WTC11 (cell line): ENCODE measurements at regions not wholly inside any gene's neighbourhood (a gene's known extent, or its start where the extent isn't known, plus 50 kb on each side); places are given as distances from the start of the nearest gene placed in this dataset.
"Not testable (repeated sequence)": the region's sequence is repeated elsewhere in the genome, so short reads cannot be mapped to it uniquely, and the experiment has no call there.

ENCODE experiments used
- ATAC-seq: fragments of 200-7000 bp; cut with Tn5 transposase; 2 replicates; pipeline ENCODE4 v1.10.0; 2021; ENCODE audit warnings: mild to moderate bottlenecking, moderate library complexity
- CTCF ChIA-PET: fragments of 300-600 bp; sonication (Branson Sonifier 250); formaldehyde crosslinking; loops from one replicate; lab custom pipeline; 2021; ENCODE audit warnings: antibody characterized with exemption; lab: Charles Lee
- POLR2A ChIA-PET: fragments of 350-600 bp; sonication (Branson Sonifier 250); formaldehyde crosslinking; loops from one replicate; lab custom pipeline; 2021; ENCODE audit warnings: antibody characterized with exemption; lab: Charles Lee
- DNase-seq: peaks from one replicate; pipeline ENCODE4 v3.0.0; 2021; ENCODE audit warnings: low spot score
- H3K27ac Mint-ChIP-seq: 2 replicates; pipeline ENCODE4 v1.8.0; 2021; ENCODE audit warnings: mixed read lengths
- H3K27me3 Mint-ChIP-seq: 2 replicates; pipeline ENCODE4 v1.8.0; 2021; ENCODE audit warnings: low read depth, mild to moderate bottlenecking, moderate library complexity, mixed read lengths
- H3K36me3 Mint-ChIP-seq: 2 replicates; pipeline ENCODE4 v1.8.0; 2021; ENCODE audit warnings: mixed read lengths
- H3K4me1 Mint-ChIP-seq: 2 replicates; pipeline ENCODE4 v1.8.0; 2022; ENCODE audit warnings: mixed read lengths
- H3K4me3 Mint-ChIP-seq: 2 replicates; pipeline ENCODE4 v1.8.0; 2021; ENCODE audit warnings: mild to moderate bottlenecking, moderate library complexity, mixed read lengths
- H3K9me3 Mint-ChIP-seq: 2 replicates; pipeline ENCODE4 v1.8.0; 2021; ENCODE audit warnings: mixed read lengths
- CBFB ChIP-seq: sonication (generic); formaldehyde crosslinking; IDR thresholded peaks from 2 replicates; pipeline ENCODE4 v1.8.1; 2022; ENCODE audit warnings: mild to moderate bottlenecking, low read depth, missing genetic modification reagents
- HMGA2 ChIP-seq: fragments of 250-450 bp; sonication (Bioruptor Pico); IDR thresholded peaks from 2 replicates; pipeline ENCODE4 v1.4.0; 2021; ENCODE audit warnings: mild to moderate bottlenecking, moderate library complexity
- NFATC4 ChIP-seq: fragments of 250-450 bp; sonication (Bioruptor Pico); IDR thresholded peaks from 2 replicates; pipeline ENCODE4 v1.9.0; 2021; ENCODE audit warnings: mild to moderate bottlenecking
- NR1H2 ChIP-seq: sonication (generic); formaldehyde crosslinking; IDR thresholded peaks from 2 replicates; pipeline ENCODE4 v1.9.0; 2021; ENCODE audit warnings: mild to moderate bottlenecking, moderate library complexity, missing genetic modification reagents
- TCF7 ChIP-seq: sonication (generic); formaldehyde crosslinking; IDR thresholded peaks from 2 replicates; pipeline ENCODE4 v1.8.0; 2022; ENCODE audit warnings: mild to moderate bottlenecking, low read depth, missing genetic modification reagents, moderate library complexity
- ZNF121 ChIP-seq: sonication (generic); formaldehyde crosslinking; IDR thresholded peaks from 2 replicates; pipeline ENCODE4 v1.8.0; 2023; ENCODE audit warnings: missing genetic modification reagents
- ZNF138 ChIP-seq: sonication (generic); formaldehyde crosslinking; conservative IDR thresholded peaks from 2 replicates; pipeline ENCODE4 v1.8.1; 2022; ENCODE audit warnings: mild to moderate bottlenecking, moderate library complexity, missing genetic modification reagents
- ZNF396 ChIP-seq: fragments of 250-450 bp; sonication (Bioruptor Pico); IDR thresholded peaks from 2 replicates; pipeline ENCODE4 v1.8.0; 2021; ENCODE audit warnings: mild to moderate bottlenecking, moderate library complexity, borderline replicate concordance
- ZNF416 ChIP-seq: fragments of 250-450 bp; sonication (Bioruptor Pico); IDR thresholded peaks from 2 replicates; pipeline ENCODE4 v1.9.0; 2021; ENCODE audit warnings: mild to moderate bottlenecking, inconsistent platforms
- TF ChIP-seq, protein P1 (sequence below): sonication (generic); formaldehyde crosslinking; IDR thresholded peaks from 2 replicates; pipeline ENCODE4 v1.8.1; 2022; ENCODE audit warnings: low read depth, mild to moderate bottlenecking, moderate library complexity, missing genetic modification reagents, borderline replicate concordance
- TF ChIP-seq, protein P2 (sequence below): sonication (generic); formaldehyde crosslinking; IDR thresholded peaks from 2 replicates; pipeline ENCODE4 v1.8.1; 2022; ENCODE audit warnings: missing genetic modification reagents, borderline replicate concordance
- TF ChIP-seq, protein P3 (sequence below): sonication (generic); formaldehyde crosslinking; IDR thresholded peaks from 2 replicates; pipeline ENCODE4 v1.8.0; 2023; ENCODE audit warnings: missing genetic modification reagents, mild to moderate bottlenecking, borderline replicate concordance
- TF ChIP-seq, protein P4 (sequence below): sonication (generic); formaldehyde crosslinking; IDR thresholded peaks from 2 replicates; pipeline ENCODE4 v1.8.0; 2022; ENCODE audit warnings: mild to moderate bottlenecking, missing genetic modification reagents
- TF ChIP-seq, protein P5 (sequence below): sonication (generic); formaldehyde crosslinking; IDR thresholded peaks from 2 replicates; pipeline ENCODE4 v1.8.1; 2023; ENCODE audit warnings: mild to moderate bottlenecking, missing genetic modification reagents, moderate library complexity
- TF ChIP-seq, protein P6 (sequence below): sonication (generic); formaldehyde crosslinking; IDR thresholded peaks from 2 replicates; pipeline ENCODE4 v1.8.0; 2022; ENCODE audit warnings: mild to moderate bottlenecking, missing genetic modification reagents
- TF ChIP-seq, protein P7 (sequence below): sonication (generic); formaldehyde crosslinking; IDR thresholded peaks from 2 replicates; pipeline ENCODE4 v1.8.1; 2023; ENCODE audit warnings: mild to moderate bottlenecking, missing genetic modification reagents, moderate library complexity

DNA sequence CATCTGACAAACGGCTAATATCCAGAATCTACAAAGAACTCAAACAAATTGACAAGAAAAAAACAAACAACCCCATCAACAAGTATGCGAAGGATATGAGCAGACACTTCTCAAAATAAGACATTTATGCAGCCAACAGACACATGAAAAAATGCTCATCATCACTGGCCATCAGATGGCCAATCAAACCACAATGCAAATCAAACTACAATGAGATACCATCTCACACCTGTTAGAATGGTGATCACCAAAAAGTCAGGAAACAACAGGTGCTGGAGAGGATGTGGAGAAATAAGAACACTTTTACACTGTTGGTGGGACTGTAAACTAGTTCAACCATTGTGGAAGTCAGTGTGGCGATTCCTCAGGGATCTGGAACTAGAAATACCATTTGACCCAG is 1282.2 kb upstream of the ADGRL4 start:
- ATAC-seq, H3K4me3 Mint-ChIP-seq, POLR2A ChIA-PET, H3K27ac Mint-ChIP-seq, H3K27me3 Mint-ChIP-seq, H3K4me1 Mint-ChIP-seq, CTCF ChIA-PET, H3K36me3 Mint-ChIP-seq, H3K9me3 Mint-ChIP-seq, DNase-seq: not testable (repeated sequence)

DNA sequence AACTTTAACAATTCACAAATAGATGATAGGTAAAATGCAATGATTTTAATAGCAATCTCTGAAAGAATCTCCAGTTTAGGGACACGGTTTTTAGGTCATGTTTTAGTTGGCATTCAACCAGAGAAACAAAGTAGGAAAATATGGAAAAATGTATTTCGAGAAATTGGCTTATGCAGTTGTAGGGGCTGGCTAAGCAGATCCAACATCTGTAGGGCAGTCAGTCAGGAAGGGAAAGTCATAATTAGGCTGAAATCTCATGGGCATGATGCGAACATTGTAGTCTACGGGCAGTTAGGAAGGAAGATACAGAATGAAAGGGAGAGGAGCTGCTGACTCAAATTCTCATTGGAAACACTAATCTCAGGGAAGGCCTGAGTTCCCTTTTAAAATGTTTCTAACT is 1276.0 kb upstream of the ADGRL4 start:
- no peak for ATAC-seq
- ChIA-PET CTCF (no interaction called here), POLR2A (no interaction called here)
- TF ChIP-seq CBFB (no peak), NR1H2 (CRISPR knock-in tag) (no peak)
- Mint-ChIP-seq H3K27ac (no peak overlapping the region), H3K4me3 (no peak overlapping the region), H3K9me3 (no peaks in the 10 kb centered on the region), H3K4me1 (peaks cover 2% of the 10 kb centered on the region), H3K27me3 (no peaks in the 10 kb centered on the region), H3K36me3 (no peaks in the 10 kb centered on the region)
- no peak for DNase-seq

DNA sequence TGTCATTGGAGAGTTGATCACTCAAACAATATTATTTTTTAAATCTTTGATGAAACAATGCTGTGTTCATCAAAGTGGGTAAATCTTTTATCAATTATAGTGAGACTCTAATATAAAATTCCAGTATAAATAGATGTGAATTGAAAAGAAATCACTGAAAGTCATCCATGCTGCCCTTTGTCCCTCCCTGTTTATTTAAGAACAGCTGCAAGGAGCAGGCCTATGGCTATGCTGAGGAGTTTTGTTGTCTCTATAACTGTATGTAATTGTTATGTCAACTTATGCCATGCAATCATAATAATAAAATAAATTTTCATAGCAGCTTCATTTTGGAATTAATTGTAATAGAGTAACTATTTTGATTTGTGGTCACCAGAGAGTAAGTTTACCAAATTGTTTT is 1272.4 kb upstream of the ADGRL4 start:
- H3K27me3 Mint-ChIP-seq, result no peaks in the 10 kb centered on the region
- no peak for DNase-seq
- no peaks in the 10 kb centered on the region for H3K36me3 Mint-ChIP-seq
- no peak for ATAC-seq
- TF ChIP-seq, protein P1, sequence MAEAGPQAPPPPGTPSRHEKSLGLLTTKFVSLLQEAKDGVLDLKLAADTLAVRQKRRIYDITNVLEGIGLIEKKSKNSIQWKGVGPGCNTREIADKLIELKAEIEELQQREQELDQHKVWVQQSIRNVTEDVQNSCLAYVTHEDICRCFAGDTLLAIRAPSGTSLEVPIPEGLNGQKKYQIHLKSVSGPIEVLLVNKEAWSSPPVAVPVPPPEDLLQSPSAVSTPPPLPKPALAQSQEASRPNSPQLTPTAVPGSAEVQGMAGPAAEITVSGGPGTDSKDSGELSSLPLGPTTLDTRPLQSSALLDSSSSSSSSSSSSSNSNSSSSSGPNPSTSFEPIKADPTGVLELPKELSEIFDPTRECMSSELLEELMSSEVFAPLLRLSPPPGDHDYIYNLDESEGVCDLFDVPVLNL, result no peak
- TF ChIP-seq ZNF396 (CRISPR knock-in tag), result no peak
- no peak for TF ChIP-seq ZNF121 (CRISPR knock-in tag)
- TF ChIP-seq, protein P2, sequence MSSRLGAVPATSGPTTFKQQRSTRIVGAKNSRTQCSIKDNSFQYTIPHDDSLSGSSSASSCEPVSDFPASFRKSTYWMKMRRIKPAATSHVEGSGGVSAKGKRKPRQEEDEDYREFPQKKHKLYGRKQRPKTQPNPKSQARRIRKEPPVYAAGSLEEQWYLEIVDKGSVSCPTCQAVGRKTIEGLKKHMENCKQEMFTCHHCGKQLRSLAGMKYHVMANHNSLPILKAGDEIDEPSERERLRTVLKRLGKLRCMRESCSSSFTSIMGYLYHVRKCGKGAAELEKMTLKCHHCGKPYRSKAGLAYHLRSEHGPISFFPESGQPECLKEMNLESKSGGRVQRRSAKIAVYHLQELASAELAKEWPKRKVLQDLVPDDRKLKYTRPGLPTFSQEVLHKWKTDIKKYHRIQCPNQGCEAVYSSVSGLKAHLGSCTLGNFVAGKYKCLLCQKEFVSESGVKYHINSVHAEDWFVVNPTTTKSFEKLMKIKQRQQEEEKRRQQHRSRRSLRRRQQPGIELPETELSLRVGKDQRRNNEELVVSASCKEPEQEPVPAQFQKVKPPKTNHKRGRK (CRISPR knock-in tag), result no peak
- no peak for TF ChIP-seq HMGA2 (CRISPR knock-in tag)
- TF ChIP-seq, protein P3, sequence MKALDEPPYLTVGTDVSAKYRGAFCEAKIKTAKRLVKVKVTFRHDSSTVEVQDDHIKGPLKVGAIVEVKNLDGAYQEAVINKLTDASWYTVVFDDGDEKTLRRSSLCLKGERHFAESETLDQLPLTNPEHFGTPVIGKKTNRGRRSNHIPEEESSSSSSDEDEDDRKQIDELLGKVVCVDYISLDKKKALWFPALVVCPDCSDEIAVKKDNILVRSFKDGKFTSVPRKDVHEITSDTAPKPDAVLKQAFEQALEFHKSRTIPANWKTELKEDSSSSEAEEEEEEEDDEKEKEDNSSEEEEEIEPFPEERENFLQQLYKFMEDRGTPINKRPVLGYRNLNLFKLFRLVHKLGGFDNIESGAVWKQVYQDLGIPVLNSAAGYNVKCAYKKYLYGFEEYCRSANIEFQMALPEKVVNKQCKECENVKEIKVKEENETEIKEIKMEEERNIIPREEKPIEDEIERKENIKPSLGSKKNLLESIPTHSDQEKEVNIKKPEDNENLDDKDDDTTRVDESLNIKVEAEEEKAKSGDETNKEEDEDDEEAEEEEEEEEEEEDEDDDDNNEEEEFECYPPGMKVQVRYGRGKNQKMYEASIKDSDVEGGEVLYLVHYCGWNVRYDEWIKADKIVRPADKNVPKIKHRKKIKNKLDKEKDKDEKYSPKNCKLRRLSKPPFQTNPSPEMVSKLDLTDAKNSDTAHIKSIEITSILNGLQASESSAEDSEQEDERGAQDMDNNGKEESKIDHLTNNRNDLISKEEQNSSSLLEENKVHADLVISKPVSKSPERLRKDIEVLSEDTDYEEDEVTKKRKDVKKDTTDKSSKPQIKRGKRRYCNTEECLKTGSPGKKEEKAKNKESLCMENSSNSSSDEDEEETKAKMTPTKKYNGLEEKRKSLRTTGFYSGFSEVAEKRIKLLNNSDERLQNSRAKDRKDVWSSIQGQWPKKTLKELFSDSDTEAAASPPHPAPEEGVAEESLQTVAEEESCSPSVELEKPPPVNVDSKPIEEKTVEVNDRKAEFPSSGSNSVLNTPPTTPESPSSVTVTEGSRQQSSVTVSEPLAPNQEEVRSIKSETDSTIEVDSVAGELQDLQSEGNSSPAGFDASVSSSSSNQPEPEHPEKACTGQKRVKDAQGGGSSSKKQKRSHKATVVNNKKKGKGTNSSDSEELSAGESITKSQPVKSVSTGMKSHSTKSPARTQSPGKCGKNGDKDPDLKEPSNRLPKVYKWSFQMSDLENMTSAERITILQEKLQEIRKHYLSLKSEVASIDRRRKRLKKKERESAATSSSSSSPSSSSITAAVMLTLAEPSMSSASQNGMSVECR (CRISPR knock-in tag), result no peak
- TF ChIP-seq, all 79 proteins: peak for 0
- ChIA-PET CTCF (no interaction called here), POLR2A (no interaction called here)
- H3K27ac Mint-ChIP-seq, result no peak overlapping the region
- H3K9me3 Mint-ChIP-seq, result no peaks in the 10 kb centered on the region
- H3K4me1 Mint-ChIP-seq, result peaks cover 10% of the 10 kb centered on the region
- H3K4me3 Mint-ChIP-seq, result no peak overlapping the region

DNA sequence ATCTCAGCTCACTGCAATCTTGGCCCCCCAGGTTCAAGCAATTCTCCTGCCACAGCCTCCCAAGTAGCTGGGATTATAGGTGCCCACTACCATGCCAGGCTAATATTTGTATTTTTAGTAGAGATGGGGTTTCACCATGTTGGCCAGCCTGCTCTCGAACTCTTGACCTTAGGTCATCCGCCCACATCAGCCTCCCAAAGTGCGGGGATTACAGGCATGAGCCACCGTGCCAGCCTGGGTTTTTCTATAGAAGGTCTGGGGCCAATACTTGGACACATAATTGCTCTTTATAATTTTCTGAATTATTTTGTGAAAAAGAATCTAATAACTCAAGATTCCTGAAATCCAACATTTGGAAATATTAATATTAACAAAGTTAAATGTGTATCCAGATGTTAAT is 1267.7 kb upstream of the ADGRL4 start:
- CTCF ChIA-PET, result no interaction called here
- POLR2A ChIA-PET, result no interaction called here
- no peak for ATAC-seq
- no peaks in the 10 kb centered on the region for H3K36me3 Mint-ChIP-seq
- no peak overlapping the region for H3K27ac Mint-ChIP-seq
- H3K4me3 Mint-ChIP-seq, result no peak overlapping the region
- no peaks in the 10 kb centered on the region for H3K27me3 Mint-ChIP-seq
- H3K9me3 Mint-ChIP-seq, result no peaks in the 10 kb centered on the region
- DNase-seq, result no peak
- H3K4me1 Mint-ChIP-seq, result peaks cover 10% of the 10 kb centered on the region
- TF ChIP-seq NFATC4 (CRISPR knock-in tag) (no peak), TCF7 (CRISPR knock-in tag) (no peak), ZNF416 (CRISPR knock-in tag) (no peak), ZNF138 (CRISPR knock-in tag) (no peak)
- TF ChIP-seq, protein P4, sequence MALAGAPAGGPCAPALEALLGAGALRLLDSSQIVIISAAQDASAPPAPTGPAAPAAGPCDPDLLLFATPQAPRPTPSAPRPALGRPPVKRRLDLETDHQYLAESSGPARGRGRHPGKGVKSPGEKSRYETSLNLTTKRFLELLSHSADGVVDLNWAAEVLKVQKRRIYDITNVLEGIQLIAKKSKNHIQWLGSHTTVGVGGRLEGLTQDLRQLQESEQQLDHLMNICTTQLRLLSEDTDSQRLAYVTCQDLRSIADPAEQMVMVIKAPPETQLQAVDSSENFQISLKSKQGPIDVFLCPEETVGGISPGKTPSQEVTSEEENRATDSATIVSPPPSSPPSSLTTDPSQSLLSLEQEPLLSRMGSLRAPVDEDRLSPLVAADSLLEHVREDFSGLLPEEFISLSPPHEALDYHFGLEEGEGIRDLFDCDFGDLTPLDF (CRISPR knock-in tag), result no peak
- TF ChIP-seq, protein P5, sequence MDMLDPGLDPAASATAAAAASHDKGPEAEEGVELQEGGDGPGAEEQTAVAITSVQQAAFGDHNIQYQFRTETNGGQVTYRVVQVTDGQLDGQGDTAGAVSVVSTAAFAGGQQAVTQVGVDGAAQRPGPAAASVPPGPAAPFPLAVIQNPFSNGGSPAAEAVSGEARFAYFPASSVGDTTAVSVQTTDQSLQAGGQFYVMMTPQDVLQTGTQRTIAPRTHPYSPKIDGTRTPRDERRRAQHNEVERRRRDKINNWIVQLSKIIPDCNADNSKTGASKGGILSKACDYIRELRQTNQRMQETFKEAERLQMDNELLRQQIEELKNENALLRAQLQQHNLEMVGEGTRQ (CRISPR knock-in tag), result no peak
- TF ChIP-seq, protein P6, sequence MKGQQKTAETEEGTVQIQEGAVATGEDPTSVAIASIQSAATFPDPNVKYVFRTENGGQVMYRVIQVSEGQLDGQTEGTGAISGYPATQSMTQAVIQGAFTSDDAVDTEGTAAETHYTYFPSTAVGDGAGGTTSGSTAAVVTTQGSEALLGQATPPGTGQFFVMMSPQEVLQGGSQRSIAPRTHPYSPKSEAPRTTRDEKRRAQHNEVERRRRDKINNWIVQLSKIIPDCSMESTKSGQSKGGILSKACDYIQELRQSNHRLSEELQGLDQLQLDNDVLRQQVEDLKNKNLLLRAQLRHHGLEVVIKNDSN (CRISPR knock-in tag), result no peak
- TF ChIP-seq, protein P7, sequence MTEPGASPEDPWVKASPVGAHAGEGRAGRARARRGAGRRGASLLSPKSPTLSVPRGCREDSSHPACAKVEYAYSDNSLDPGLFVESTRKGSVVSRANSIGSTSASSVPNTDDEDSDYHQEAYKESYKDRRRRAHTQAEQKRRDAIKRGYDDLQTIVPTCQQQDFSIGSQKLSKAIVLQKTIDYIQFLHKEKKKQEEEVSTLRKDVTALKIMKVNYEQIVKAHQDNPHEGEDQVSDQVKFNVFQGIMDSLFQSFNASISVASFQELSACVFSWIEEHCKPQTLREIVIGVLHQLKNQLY (CRISPR knock-in tag), result no peak
